Endothelial cell (in vitro differentiated cells): ENCODE measurements at regions not wholly inside any gene's neighbourhood (a gene's known extent, or its start where the extent isn't known, plus 50 kb on each side); places are given as distances from the start of the nearest gene placed in this dataset.

Experiments
- DNase-seq: peaks from one replicate; pipeline ENCODE4 v3.0.0; 2021; ENCODE audit warnings: low spot score
- H3K27ac Mint-ChIP-seq: one replicate; pipeline ENCODE4 v1.8.0; 2021; ENCODE audit warnings: mixed read lengths, inconsistent platforms; ENCODE audit not compliant: unreplicated experiment
- H3K27me3 Mint-ChIP-seq: one replicate; pipeline ENCODE4 v1.8.0; 2021; ENCODE audit warnings: mild to moderate bottlenecking, moderate library complexity, mixed read lengths, inconsistent platforms; ENCODE audit not compliant: unreplicated experiment
- H3K36me3 Mint-ChIP-seq: one replicate; pipeline ENCODE4 v1.8.0; 2021; ENCODE audit warnings: mild to moderate bottlenecking, low read depth, mixed read lengths, inconsistent platforms; ENCODE audit not compliant: unreplicated experiment
- H3K4me1 Mint-ChIP-seq: one replicate; pipeline ENCODE4 v1.8.0; 2021; ENCODE audit warnings: mild to moderate bottlenecking, mixed read lengths, inconsistent platforms; ENCODE audit not compliant: unreplicated experiment
- H3K4me3 Mint-ChIP-seq: one replicate; pipeline ENCODE4 v1.8.0; 2021; ENCODE audit warnings: mild to moderate bottlenecking, mixed read lengths, inconsistent platforms; ENCODE audit not compliant: unreplicated experiment
- H3K9me3 Mint-ChIP-seq: one replicate; pipeline ENCODE4 v1.8.0; 2021; ENCODE audit warnings: mixed read lengths, inconsistent platforms; ENCODE audit not compliant: unreplicated experiment
- CTCF ChIP-seq: fragments of 200-600 bp; sonication (generic); IDR thresholded peaks from one replicate; pipeline ENCODE4 v1.5.0; 2021; ENCODE audit warnings: antibody characterized with exemption; ENCODE audit not compliant: unreplicated experiment

- Mint-ChIP-seq H3K4me3 (no peak overlapping the region), H3K9me3 (no peaks in the 10 kb centered on the region), H3K4me1 (peaks cover 8% of the 10 kb centered on the region), H3K36me3 (no peaks in the 10 kb centered on the region), H3K27ac (no peak overlapping the region), H3K27me3 (peaks cover 8% of the 10 kb centered on the region)
- TF ChIP-seq CTCF, result no peak
- DNase-seq, result no peak
These were observed 154.5 kb downstream of the PHETA1 start for GRCh38 chr12:111214401-111214800.

- H3K4me1 Mint-ChIP-seq, result peaks cover 8% of the 10 kb centered on the region
- H3K4me3 Mint-ChIP-seq, result no peak overlapping the region
- no peaks in the 10 kb centered on the region for H3K9me3 Mint-ChIP-seq
- DNase-seq, result no peak
- TF ChIP-seq CTCF, result no peak
- H3K27me3 Mint-ChIP-seq, result peaks cover 8% of the 10 kb centered on the region
- H3K27ac Mint-ChIP-seq, result no peak overlapping the region
- H3K36me3 Mint-ChIP-seq, result no peaks in the 10 kb centered on the region
These were observed 155.3 kb downstream of the PHETA1 start for GRCh38 chr12:111213561-111213960.

GRCh38 chr12:111212814-111213456 lies 156.0 kb downstream of the PHETA1 start:
- no peak overlapping the region for H3K4me3 Mint-ChIP-seq
- peaks cover 8% of the 10 kb centered on the region for H3K27me3 Mint-ChIP-seq
- H3K4me1 Mint-ChIP-seq, result peaks cover 8% of the 10 kb centered on the region
- TF ChIP-seq CTCF, result no peak
- H3K9me3 Mint-ChIP-seq, result no peaks in the 10 kb centered on the region
- DNase-seq, result no peak
- no peaks in the 10 kb centered on the region for H3K36me3 Mint-ChIP-seq
- H3K27ac Mint-ChIP-seq, result no peak overlapping the region

GRCh38 chr12:111211910-111212757 lies 156.8 kb downstream of the PHETA1 start:
- no peaks in the 10 kb centered on the region for H3K36me3 Mint-ChIP-seq
- no peaks in the 10 kb centered on the region for H3K9me3 Mint-ChIP-seq
- H3K4me1 Mint-ChIP-seq, result peaks cover 7% of the 10 kb centered on the region
- no peak overlapping the region for H3K4me3 Mint-ChIP-seq
- H3K27me3 Mint-ChIP-seq, result peaks cover 13% of the 10 kb centered on the region
- no peak overlapping the region for H3K27ac Mint-ChIP-seq
- DNase-seq, result peak; percentile 51
- TF ChIP-seq CTCF, result no peak

GRCh38 chr12:111209811-111210210 lies 159.1 kb downstream of the PHETA1 start:
- no peak overlapping the region for H3K27ac Mint-ChIP-seq
- no peaks in the 10 kb centered on the region for H3K9me3 Mint-ChIP-seq
- no peak for DNase-seq
- TF ChIP-seq CTCF, result no peak
- no peak overlapping the region for H3K4me3 Mint-ChIP-seq
- H3K4me1 Mint-ChIP-seq, result no peaks in the 10 kb centered on the region
- H3K27me3 Mint-ChIP-seq, result peaks cover 12% of the 10 kb centered on the region
- H3K36me3 Mint-ChIP-seq, result no peaks in the 10 kb centered on the region
